Liver (tissue), 8 donors: ENCODE measurements at regions not wholly inside any gene's neighbourhood (a gene's known extent, or its start where the extent isn't known, plus 50 kb on each side); places are given as distances from the start of the nearest gene placed in this dataset.

Source experiments
- DNase-seq: peaks from one replicate; pipeline ENCODE4 v3.0.0-alpha.2; 2017; ENCODE audit warnings: low spot score
- H3K27ac ChIP-seq, 2 donors: one replicate each; pipeline ENCODE4 v1.7.0; 2013; ENCODE audit warnings: inconsistent platforms in 2 of 2, low read length in 2 of 2, control low read depth in 1 of 2, low read depth in 1 of 2, mild to moderate bottlenecking in 1 of 2
- H3K27me3 ChIP-seq, 4 donors: one replicate each; pipeline versions ENCODE4 v1.6.1 to v1.7.0; 2013; ENCODE audit warnings: low read length in 3 of 4, inconsistent platforms in 1 of 4, mild to moderate bottlenecking in 1 of 4, moderate library complexity in 1 of 4; ENCODE audit not compliant: control insufficient read depth in 4 of 4, insufficient read depth in 4 of 4
- H3K36me3 ChIP-seq, 4 donors: one replicate each; pipeline versions ENCODE4 v1.6.1 to v1.7.0; 2013; ENCODE audit warnings: low read length in 3 of 4, mild to moderate bottlenecking in 3 of 4, low read depth in 1 of 4, moderate library complexity in 1 of 4; ENCODE audit not compliant: control insufficient read depth in 4 of 4, insufficient read depth in 3 of 4
- H3K4me1 ChIP-seq, 4 donors: one replicate each; pipeline versions ENCODE4 v1.6.1 to v1.7.0; 2013; ENCODE audit warnings: low read length in 3 of 4, mild to moderate bottlenecking in 3 of 4, moderate library complexity in 1 of 4; ENCODE audit not compliant: control insufficient read depth in 4 of 4, insufficient read depth in 4 of 4
- H3K4me3 ChIP-seq, 3 donors: one replicate each; pipeline versions ENCODE4 v1.6.1 to v1.7.0; 2013; ENCODE audit warnings: low read length in 3 of 3, control low read depth in 1 of 3, low read depth in 1 of 3, mild to moderate bottlenecking in 1 of 3
- H3K9ac ChIP-seq, 2 donors: one replicate each; pipeline ENCODE4 v1.7.0; 2013; ENCODE audit warnings: low read length in 2 of 2, mild to moderate bottlenecking in 2 of 2, moderate library complexity in 2 of 2, control low read depth in 1 of 2, low read depth in 1 of 2
- H3K9me3 ChIP-seq, 4 donors: one replicate each; pipeline versions ENCODE4 v1.6.1 to v1.7.0; 2013; ENCODE audit warnings: low read length in 3 of 4; ENCODE audit not compliant: control insufficient read depth in 4 of 4
- FOXA1 ChIP-seq: IDR thresholded peaks from 2 replicates; pipeline ENCODE4 v1.6.1; 2016; ENCODE audit warnings: antibody characterized with exemption
- JUND ChIP-seq, 2 donors: IDR thresholded peaks; 2 replicates each; pipeline ENCODE4 v1.6.1; 2016; ENCODE audit warnings: antibody characterized with exemption in 2 of 2
- RAD21 ChIP-seq, 2 donors: IDR thresholded peaks; 2 replicates each; pipeline ENCODE4 v1.6.1; 2016; ENCODE audit warnings: antibody characterized with exemption in 2 of 2, mild to moderate bottlenecking in 2 of 2
- RXRA ChIP-seq, 2 donors: IDR thresholded peaks; 2 replicates each; pipeline ENCODE4 v1.6.1; 2017 to 2018; ENCODE audit warnings: antibody characterized with exemption in 2 of 2, mild to moderate bottlenecking in 1 of 2
- SP1 ChIP-seq: IDR thresholded peaks from 2 replicates; pipeline ENCODE4 v1.6.1; 2018; ENCODE audit warnings: antibody characterized with exemption, mild to moderate bottlenecking
- TAF1 ChIP-seq: conservative IDR thresholded peaks from 2 replicates; pipeline ENCODE4 v1.6.1; 2016; ENCODE audit warnings: antibody characterized with exemption, mild to moderate bottlenecking
- YY1 ChIP-seq: IDR thresholded peaks from 2 replicates; pipeline ENCODE4 v1.6.1; 2016; ENCODE audit warnings: antibody characterized with exemption, mild to moderate bottlenecking
- WGBS: extraction: QIAGEN DNeasy Blood & Tissue Kit; methylation state at CpG from one replicate; pipeline ENCODE4 v1.1.7; 2013; 5-methylcytosine and 5-hydroxymethylcytosine counted together
- TF ChIP-seq, protein P1 (sequence below): fragments of 150-350 bp; IDR thresholded peaks from 2 replicates; pipeline ENCODE4 v1.5.1; 2017; ENCODE audit warnings: improper control_type of control experiment, low read depth, low read length; ENCODE audit not compliant: missing input control
- TF ChIP-seq, protein P2 (sequence below): IDR thresholded peaks from 2 replicates; pipeline ENCODE4 v1.6.1; 2016; ENCODE audit warnings: antibody characterized with exemption
- TF ChIP-seq, protein P3 (sequence below): IDR thresholded peaks from 2 replicates; pipeline ENCODE4 v1.6.1; 2016; ENCODE audit warnings: antibody characterized with exemption, mild to moderate bottlenecking
- TF ChIP-seq, protein P4 (sequence below): IDR thresholded peaks from 2 replicates; pipeline ENCODE4 v1.6.1; 2016; ENCODE audit warnings: antibody characterized with exemption
- donor health status: healthy.
- donor health status: healthy.
- donor health status: healthy.
- donor health status: healthy.
- donor health status: healthy.

DNA sequence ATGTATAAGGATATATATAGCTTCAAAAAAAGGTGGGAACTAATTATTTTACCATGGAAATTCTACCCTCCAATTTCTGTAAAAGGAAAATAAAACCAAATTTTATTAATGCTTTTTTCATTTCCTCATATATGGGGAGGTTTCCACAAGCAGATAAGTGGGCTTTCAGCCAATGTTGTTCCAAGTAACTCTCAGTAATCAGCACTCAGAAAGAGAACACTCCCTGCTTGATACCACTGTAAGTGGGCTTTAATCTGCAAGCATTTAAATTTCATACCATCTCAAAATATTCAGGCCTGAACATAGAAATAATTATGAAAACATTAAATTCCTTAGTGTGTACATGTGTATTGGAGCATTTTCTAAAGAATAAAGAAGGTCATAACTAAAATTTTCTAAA is 827.6 kb downstream of the C12orf50 start:
- H3K9ac ChIP-seq = no peak overlapping the region
- no peaks in the 10 kb centered on the region for H3K4me1 ChIP-seq
- no peak for TF ChIP-seq TAF1
- TF ChIP-seq, protein P1, sequence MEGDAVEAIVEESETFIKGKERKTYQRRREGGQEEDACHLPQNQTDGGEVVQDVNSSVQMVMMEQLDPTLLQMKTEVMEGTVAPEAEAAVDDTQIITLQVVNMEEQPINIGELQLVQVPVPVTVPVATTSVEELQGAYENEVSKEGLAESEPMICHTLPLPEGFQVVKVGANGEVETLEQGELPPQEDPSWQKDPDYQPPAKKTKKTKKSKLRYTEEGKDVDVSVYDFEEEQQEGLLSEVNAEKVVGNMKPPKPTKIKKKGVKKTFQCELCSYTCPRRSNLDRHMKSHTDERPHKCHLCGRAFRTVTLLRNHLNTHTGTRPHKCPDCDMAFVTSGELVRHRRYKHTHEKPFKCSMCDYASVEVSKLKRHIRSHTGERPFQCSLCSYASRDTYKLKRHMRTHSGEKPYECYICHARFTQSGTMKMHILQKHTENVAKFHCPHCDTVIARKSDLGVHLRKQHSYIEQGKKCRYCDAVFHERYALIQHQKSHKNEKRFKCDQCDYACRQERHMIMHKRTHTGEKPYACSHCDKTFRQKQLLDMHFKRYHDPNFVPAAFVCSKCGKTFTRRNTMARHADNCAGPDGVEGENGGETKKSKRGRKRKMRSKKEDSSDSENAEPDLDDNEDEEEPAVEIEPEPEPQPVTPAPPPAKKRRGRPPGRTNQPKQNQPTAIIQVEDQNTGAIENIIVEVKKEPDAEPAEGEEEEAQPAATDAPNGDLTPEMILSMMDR = no peak
- TF ChIP-seq, protein P2, sequence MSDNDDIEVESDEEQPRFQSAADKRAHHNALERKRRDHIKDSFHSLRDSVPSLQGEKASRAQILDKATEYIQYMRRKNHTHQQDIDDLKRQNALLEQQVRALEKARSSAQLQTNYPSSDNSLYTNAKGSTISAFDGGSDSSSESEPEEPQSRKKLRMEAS = no peak
- TF ChIP-seq, protein P3, sequence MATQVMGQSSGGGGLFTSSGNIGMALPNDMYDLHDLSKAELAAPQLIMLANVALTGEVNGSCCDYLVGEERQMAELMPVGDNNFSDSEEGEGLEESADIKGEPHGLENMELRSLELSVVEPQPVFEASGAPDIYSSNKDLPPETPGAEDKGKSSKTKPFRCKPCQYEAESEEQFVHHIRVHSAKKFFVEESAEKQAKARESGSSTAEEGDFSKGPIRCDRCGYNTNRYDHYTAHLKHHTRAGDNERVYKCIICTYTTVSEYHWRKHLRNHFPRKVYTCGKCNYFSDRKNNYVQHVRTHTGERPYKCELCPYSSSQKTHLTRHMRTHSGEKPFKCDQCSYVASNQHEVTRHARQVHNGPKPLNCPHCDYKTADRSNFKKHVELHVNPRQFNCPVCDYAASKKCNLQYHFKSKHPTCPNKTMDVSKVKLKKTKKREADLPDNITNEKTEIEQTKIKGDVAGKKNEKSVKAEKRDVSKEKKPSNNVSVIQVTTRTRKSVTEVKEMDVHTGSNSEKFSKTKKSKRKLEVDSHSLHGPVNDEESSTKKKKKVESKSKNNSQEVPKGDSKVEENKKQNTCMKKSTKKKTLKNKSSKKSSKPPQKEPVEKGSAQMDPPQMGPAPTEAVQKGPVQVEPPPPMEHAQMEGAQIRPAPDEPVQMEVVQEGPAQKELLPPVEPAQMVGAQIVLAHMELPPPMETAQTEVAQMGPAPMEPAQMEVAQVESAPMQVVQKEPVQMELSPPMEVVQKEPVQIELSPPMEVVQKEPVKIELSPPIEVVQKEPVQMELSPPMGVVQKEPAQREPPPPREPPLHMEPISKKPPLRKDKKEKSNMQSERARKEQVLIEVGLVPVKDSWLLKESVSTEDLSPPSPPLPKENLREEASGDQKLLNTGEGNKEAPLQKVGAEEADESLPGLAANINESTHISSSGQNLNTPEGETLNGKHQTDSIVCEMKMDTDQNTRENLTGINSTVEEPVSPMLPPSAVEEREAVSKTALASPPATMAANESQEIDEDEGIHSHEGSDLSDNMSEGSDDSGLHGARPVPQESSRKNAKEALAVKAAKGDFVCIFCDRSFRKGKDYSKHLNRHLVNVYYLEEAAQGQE = no peak
- no peak for TF ChIP-seq RXRA (IDR thresholded peaks at IDR 0.05)
- TF ChIP-seq RAD21 (IDR thresholded peaks at IDR 0.05) = no peak
- no peak for DNase-seq
- no peak overlapping the region for H3K4me3 ChIP-seq
- H3K27ac ChIP-seq = no peak overlapping the region
- H3K36me3 ChIP-seq = no peaks in the 10 kb centered on the region
- no peaks in the 10 kb centered on the region for H3K9me3 ChIP-seq
- H3K27me3 ChIP-seq = no peaks in the 10 kb centered on the region

DNA sequence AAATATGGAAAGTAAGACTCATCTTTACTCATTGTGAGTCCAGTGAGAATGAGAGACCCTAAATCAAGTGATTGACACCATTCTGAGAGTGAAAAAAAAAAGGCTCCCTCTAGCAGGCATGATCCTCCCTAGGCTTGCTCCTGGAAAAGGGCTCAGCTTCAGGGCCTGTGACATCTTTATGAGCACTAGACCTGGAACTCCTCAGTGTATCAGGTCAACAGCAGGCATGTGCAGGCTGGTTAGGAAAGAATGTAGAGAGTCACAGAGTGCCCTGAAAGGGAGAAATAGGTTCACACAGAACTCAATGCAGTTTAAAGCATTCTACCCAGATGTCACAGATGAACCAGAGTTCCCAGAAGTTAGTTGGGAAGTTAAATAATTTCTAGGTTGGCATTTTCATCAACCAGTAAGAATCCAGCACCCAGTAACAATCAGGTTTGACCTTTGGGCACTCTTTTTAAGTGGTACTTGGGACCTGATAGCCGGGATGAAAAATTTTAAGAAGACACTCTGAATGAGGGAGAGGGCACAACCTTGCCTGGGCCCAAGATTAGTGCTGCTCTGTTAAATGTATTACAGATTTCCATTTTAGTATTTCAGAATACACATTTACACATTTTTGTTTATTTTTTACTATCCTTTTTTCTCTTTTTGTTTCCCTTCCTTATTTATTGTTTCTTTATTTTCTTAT is 828.8 kb downstream of the C12orf50 start:
- Histone ChIP-seq H3K27me3 (no peaks in the 10 kb centered on the region), H3K27ac (no peak overlapping the region), H3K4me1 (no peaks in the 10 kb centered on the region), H3K36me3 (no peaks in the 10 kb centered on the region), H3K9me3 (no peaks in the 10 kb centered on the region), H3K4me3 (no peak overlapping the region), H3K9ac (no peak overlapping the region)
- TF ChIP-seq, protein P1 = no peak
- no peak for TF ChIP-seq SP1
- TF ChIP-seq, protein P4, sequence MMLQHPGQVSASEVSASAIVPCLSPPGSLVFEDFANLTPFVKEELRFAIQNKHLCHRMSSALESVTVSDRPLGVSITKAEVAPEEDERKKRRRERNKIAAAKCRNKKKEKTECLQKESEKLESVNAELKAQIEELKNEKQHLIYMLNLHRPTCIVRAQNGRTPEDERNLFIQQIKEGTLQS = no peak
- no peak for TF ChIP-seq JUND (IDR thresholded peaks at IDR 0.05)
- TF ChIP-seq FOXA1 = no peak
- TF ChIP-seq YY1 = no peak
- 70% methylated on average over 1 of the region's 1 CpG for WGBS
- DNase-seq = no peak
